WI38 (cell line): ENCODE measurements at regions not wholly inside any gene's neighbourhood (a gene's known extent, or its start where the extent isn't known, plus 50 kb on each side); places are given as distances from the start of the nearest gene placed in this dataset.

Experiments used
- H3K4me3 ChIP-seq: 2 replicates; pipeline ENCODE4 v1.5.1; 2011; ENCODE audit warnings: low read depth, mild to moderate bottlenecking, control low read depth, low read length
- TF ChIP-seq, protein P1 (sequence below): IDR thresholded peaks from 2 replicates; pipeline ENCODE4 v1.5.1; 2012; ENCODE audit warnings: low read depth, mild to moderate bottlenecking, control low read depth, low read length

GRCh38 chr4:117949621-117950020, 84.7 kb upstream of the NDST3 start:
- no peak overlapping the region for H3K4me3 ChIP-seq
- TF ChIP-seq, protein P1, sequence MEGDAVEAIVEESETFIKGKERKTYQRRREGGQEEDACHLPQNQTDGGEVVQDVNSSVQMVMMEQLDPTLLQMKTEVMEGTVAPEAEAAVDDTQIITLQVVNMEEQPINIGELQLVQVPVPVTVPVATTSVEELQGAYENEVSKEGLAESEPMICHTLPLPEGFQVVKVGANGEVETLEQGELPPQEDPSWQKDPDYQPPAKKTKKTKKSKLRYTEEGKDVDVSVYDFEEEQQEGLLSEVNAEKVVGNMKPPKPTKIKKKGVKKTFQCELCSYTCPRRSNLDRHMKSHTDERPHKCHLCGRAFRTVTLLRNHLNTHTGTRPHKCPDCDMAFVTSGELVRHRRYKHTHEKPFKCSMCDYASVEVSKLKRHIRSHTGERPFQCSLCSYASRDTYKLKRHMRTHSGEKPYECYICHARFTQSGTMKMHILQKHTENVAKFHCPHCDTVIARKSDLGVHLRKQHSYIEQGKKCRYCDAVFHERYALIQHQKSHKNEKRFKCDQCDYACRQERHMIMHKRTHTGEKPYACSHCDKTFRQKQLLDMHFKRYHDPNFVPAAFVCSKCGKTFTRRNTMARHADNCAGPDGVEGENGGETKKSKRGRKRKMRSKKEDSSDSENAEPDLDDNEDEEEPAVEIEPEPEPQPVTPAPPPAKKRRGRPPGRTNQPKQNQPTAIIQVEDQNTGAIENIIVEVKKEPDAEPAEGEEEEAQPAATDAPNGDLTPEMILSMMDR: no peak

- TF ChIP-seq, protein P1: no peak
- no peak overlapping the region for H3K4me3 ChIP-seq
Measured at GRCh38 chr4:117957571-117957970, 76.7 kb upstream of the NDST3 start.

DNA sequence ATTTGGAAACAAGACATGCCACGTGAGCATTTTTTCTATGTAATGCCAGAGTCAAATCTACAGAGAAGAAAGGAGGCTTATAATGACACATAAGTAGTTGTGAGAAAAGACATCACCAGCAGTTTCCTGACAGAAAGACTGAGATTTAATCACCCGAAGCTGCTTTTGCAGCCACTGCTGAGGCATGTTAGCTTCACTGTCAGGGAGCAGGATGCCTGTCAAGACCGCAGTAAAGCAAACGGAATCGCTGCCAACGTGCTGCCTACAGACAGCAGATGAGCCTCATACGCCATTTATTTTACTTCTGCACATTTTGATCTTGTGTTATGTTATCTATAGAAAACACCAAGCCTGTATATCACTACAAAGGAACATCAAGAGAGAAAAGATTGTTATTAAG, 68.7 kb upstream of the NDST3 start:
- no peak overlapping the region for H3K4me3 ChIP-seq
- TF ChIP-seq, protein P1: no peak

GRCh38 chr4:117968606-117969005, 65.7 kb upstream of the NDST3 start:
- TF ChIP-seq, protein P1: no peak
- no peak overlapping the region for H3K4me3 ChIP-seq

DNA sequence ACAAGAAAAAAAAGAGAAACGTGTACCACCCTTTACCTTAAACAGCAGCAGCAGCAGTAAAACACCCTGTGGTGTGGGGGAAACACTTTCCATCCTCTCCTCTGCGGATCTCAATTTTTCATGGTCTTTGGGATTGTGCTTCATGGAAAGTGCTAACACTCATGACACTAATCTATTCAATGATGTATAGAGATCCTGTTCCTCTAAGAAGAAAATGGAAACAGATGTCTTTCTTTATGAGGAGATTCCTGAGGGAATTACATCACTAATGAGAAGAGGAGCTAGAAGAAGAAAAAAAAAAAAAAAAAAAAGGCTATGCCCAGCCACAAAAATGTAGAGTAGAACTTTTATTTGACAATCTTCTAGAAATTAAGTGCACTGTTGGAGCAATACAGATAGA, 62.9 kb upstream of the NDST3 start:
- TF ChIP-seq, protein P1: no peak
- no peak overlapping the region for H3K4me3 ChIP-seq

DNA sequence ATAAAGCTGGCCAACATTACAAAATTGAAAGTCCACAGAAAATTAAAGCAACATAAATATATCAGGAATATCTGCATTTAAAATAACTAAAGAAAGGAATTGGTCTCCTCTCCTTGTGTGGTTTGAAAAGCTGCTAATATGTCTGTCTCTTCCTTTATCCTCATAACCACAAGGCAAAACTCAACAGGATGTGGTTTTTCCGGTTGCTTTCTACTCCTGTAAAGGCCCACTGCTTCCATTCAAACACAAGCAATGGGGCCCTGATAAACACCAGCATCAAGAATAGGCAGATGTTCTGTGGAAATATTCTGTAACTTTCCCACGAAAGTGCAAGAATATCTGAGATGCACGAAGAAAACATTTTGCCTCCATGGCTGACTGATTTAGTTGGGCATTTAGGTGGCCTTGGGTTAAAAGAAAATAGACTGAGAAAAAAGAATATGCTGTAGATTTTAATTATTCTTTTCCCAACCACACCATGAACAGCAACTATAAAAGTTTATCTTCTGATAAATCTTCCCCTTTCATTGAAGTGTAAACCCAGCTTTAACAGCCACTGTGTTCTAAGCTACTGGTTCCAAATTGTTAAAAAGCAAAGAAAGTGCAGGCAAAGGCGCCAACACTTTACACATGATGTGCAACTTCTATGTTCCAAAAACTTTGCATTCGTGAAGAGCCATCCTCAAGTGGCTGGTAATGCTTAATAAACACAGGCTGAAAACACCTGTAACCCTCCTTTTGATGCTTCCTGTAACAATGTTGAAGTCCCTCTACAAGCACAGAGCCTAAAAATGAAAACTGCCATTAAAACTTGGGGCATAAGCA, 50.5 kb upstream of the NDST3 start:
- no peak overlapping the region for H3K4me3 ChIP-seq
- TF ChIP-seq, protein P1: no peak

GRCh38 chr4:117984366-117984680, 50.0 kb upstream of the NDST3 start:
- TF ChIP-seq, protein P1: no peak
- no peak overlapping the region for H3K4me3 ChIP-seq
